ENCODE measurements at regions not wholly inside any gene's neighbourhood (a gene's known extent, or its start where the extent isn't known, plus 50 kb on each side); places are given as distances from the start of the nearest gene placed in this dataset.
A peak's percentile ranks its signal among the peaks of the same experiment; 100 is the strongest.

- TF ChIP-seq CTCF (conservative IDR thresholded peaks at IDR 0.05) (no peak), ZFX (IDR thresholded peaks at IDR 0.05) (no peak)
- H3K27ac ChIP-seq = no peak overlapping the region
Measured at GRCh38 chr17:17412326-17412725, 64.5 kb upstream of the MED9 start.

GRCh38 chr17:17413215-17413792 is 63.5 kb upstream of the MED9 start:
- TF ChIP-seq CTCF (conservative IDR thresholded peaks at IDR 0.05) (no peak), ZFX (IDR thresholded peaks at IDR 0.05) (no peak)
- no peak overlapping the region for H3K27ac ChIP-seq

- TF ChIP-seq CTCF (conservative IDR thresholded peaks at IDR 0.05) (no peak), ZFX (IDR thresholded peaks at IDR 0.05) (no peak)
- no peak overlapping the region for H3K27ac ChIP-seq
Measured at GRCh38 chr17:17413821-17414220, 63.0 kb upstream of the MED9 start.

DNA sequence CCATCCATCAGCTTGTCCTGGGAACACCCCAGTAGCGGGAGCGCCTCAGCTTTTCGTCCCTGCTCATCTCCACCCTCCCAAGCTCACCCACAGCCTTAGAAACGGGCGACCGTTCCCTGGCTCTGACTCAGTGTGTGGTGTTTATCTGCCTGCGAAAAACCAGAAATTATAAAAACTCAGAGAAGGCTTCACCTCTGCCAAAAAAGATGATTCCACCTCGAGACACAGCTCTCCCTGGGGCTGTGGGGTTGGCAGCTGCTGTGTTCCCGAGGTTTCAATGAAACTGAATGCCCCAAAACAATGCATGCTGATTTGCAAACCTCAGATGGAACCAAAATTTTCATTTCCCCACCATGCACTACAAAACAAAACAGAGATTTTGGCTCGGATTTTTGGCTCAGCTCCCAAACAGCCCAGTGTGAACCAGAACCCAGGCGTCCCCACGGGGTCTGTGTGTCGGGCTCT is 62.4 kb upstream of the MED9 start:
- TF ChIP-seq ZFX (IDR thresholded peaks at IDR 0.05) (no peak), CTCF (conservative IDR thresholded peaks at IDR 0.05) (no peak)
- no peak overlapping the region for H3K27ac ChIP-seq

- H3K27ac ChIP-seq = no peak overlapping the region
- TF ChIP-seq ZFX (IDR thresholded peaks at IDR 0.05) (no peak), CTCF (conservative IDR thresholded peaks at IDR 0.05) (no peak)
Measured at GRCh38 chr17:17415006-17415405, 61.8 kb upstream of the MED9 start.

DNA sequence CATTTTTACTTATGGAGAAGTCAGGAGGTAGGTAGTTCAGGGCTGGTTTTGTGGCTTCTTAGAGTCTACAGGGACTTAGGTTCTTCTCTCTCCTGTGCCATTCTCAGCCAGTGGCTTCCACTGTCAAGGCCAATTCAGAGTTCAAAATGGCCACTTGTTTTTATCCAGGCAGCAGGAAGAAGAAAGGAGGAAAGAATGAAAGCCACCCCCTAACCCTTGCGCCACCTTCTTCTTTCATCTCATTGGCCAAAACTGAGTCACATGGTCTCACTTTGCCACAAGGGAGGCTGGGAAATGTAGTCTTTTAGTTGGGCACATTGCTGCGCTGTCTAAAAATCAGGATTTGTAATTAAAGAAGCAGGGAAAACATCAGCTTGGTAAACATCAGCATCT is 60.8 kb upstream of the MED9 start:
- TF ChIP-seq CTCF (conservative IDR thresholded peaks at IDR 0.05) (no peak), ZFX (IDR thresholded peaks at IDR 0.05) (no peak)
- peak overlapping the region; percentile 62; the same call in 1 of the 2 replicates for H3K27ac ChIP-seq

DNA sequence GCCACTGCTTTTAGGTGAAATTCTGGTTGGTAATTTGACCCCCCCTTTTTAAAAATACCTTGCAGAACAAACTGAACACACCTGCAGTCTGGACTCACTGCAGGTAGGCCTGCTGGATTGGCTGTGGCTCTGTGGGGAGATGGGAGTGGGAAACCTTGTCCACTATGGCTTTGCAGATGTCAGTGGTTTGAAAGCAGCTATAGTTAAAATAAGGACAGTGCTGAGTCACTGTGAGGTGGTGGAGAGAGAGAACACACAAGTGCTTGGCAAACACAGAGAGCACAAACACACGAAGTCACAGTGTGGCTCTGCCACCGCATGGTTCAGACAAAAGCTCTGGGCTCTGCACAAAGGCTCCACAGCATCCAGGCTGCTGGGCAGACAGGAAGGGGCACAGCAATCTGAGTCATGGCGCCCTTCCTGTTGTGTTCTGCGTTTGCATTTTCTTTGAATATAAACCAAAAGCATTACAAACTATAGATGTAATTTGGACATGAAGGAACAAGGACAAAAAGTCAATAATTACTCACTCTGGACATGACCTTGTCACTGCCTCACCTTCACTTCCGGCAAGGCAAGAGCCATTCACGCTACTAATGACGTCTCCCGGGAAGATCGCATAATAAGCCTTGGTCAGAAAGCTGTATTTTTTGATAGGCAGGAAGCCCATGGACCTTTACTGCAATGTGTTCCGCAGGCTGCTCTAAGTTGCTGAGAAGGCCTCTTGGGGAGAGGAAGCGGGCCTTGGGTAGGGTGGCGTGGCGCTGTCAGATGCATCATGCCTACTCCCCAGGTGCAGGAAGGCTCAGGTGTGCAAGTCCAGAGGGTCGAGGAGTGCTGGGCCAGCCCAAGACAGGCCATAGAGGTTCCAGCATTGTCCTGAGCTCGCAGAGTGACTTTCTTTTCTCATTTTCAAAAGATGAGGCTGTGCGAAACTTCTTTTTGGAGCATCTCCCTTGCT is 60.1 kb upstream of the MED9 start:
- H3K27ac ChIP-seq = peak overlapping the region; percentile 62
- TF ChIP-seq ZFX (IDR thresholded peaks at IDR 0.05) (0 out of 2 replicates have a peak, but pooled peaks have one; percentile 36), CTCF (conservative IDR thresholded peaks at IDR 0.05) (no peak)
